ENCODE measurements at regions not wholly inside any gene's neighbourhood (a gene's known extent, or its start where the extent isn't known, plus 50 kb on each side); places are given as distances from the start of the nearest gene placed in this dataset.

- no peak overlapping the region for H3K4me3 ChIP-seq (ENCODE audit: low read depth, low read length)
- DNase-seq (ENCODE audit: low read depth), result no peak
- no peak for TF ChIP-seq CTCF (conservative IDR thresholded peaks at IDR 0.05; ENCODE audit: low read depth, low read length)
Observed at GRCh38 chr2:78925258-78925657, 100.2 kb upstream of the REG3G start.

GRCh38 chr2:78928502-78928901 is 97.0 kb upstream of the REG3G start:
- TF ChIP-seq CTCF (conservative IDR thresholded peaks at IDR 0.05; ENCODE audit: low read depth, low read length), result no peak
- DNase-seq (ENCODE audit: low read depth), result no peak
- H3K4me3 ChIP-seq (ENCODE audit: low read depth, low read length), result no peak overlapping the region

GRCh38 chr2:78940998-78941397 is 84.5 kb upstream of the REG3G start:
- no peak for TF ChIP-seq CTCF (conservative IDR thresholded peaks at IDR 0.05; ENCODE audit: low read depth, low read length)
- DNase-seq (ENCODE audit: low read depth), result no peak

GRCh38 chr2:78941751-78942150 is 83.8 kb upstream of the REG3G start:
- TF ChIP-seq CTCF (conservative IDR thresholded peaks at IDR 0.05; ENCODE audit: low read depth, low read length), result no peak
- H3K4me3 ChIP-seq (ENCODE audit: low read depth, low read length), result no peak overlapping the region
- DNase-seq (ENCODE audit: low read depth), result no peak

More at GRCh38 chr2:78940998-78941397, 84.5 kb upstream of the REG3G start:
- H3K4me3 ChIP-seq (ENCODE audit: low read depth, low read length), result no peak overlapping the region

GRCh38 chr2:78963881-78964280 is 61.6 kb upstream of the REG3G start:
- H3K4me3 ChIP-seq (ENCODE audit: low read depth, low read length), result no peak overlapping the region
- no peak for TF ChIP-seq CTCF (conservative IDR thresholded peaks at IDR 0.05; ENCODE audit: low read depth, low read length)
- no peak for DNase-seq (ENCODE audit: low read depth)

- no peak for DNase-seq (ENCODE audit: low read depth)
- H3K4me3 ChIP-seq (ENCODE audit: low read depth, low read length), result no peak overlapping the region
- no peak for TF ChIP-seq CTCF (conservative IDR thresholded peaks at IDR 0.05; ENCODE audit: low read depth, low read length)
Observed at GRCh38 chr2:78967294-78967693, 58.2 kb upstream of the REG3G start.

- DNase-seq (ENCODE audit: low read depth), result no peak
- H3K4me3 ChIP-seq (ENCODE audit: low read depth, low read length), result no peak overlapping the region
- no peak for TF ChIP-seq CTCF (conservative IDR thresholded peaks at IDR 0.05; ENCODE audit: low read depth, low read length)
Observed at GRCh38 chr2:78973630-78974029, 51.9 kb upstream of the REG3G start.
